Thoracic aorta (tissue), 2 donors: ENCODE measurements at regions not wholly inside any gene's neighbourhood (a gene's known extent, or its start where the extent isn't known, plus 50 kb on each side); places are given as distances from the start of the nearest gene placed in this dataset.

Source experiments
- ATAC-seq: fragments of 150-250 bp; one replicate; pipeline ENCODE4 v1.8.0; 2017; ENCODE audit warnings: low read depth; ENCODE audit not compliant: insufficient number of reproducible peaks, low FRiP score
- DNase-seq: peaks from one replicate; pipeline ENCODE4 v3.0.0-alpha.2; 2020; ENCODE audit warnings: low spot score
- H3K27ac ChIP-seq, 2 donors: fragments of 200-600 bp; sonication (generic); 1 replicate in 1 of 2; 2 replicates in 1 of 2; pipeline ENCODE4 v1.5.1; 2016; ENCODE audit warnings: mild to moderate bottlenecking in 2 of 2, moderate library complexity in 2 of 2
- H3K27me3 ChIP-seq: fragments of 200-600 bp; sonication (generic); replicated peaks from 2 replicates; pipeline ENCODE4 v1.6.0; 2016; ENCODE audit warnings: mild to moderate bottlenecking; ENCODE audit not compliant: insufficient read depth
- H3K36me3 ChIP-seq: fragments of 200-600 bp; sonication (generic); one replicate; pipeline ENCODE4 v1.5.1; 2016
- H3K4me1 ChIP-seq, 2 donors: fragments of 200-600 bp; sonication (generic); 1 replicate in 1 of 2; 2 replicates in 1 of 2; pipeline versions ENCODE4 v1.5.1 to v1.6.0; 2016; ENCODE audit warnings: low read depth in 2 of 2, mild to moderate bottlenecking in 1 of 2; ENCODE audit not compliant: control insufficient read depth in 1 of 2
- H3K4me3 ChIP-seq: fragments of 200-600 bp; sonication (generic); 2 replicates; pipeline ENCODE4 v1.5.1; 2016; ENCODE audit warnings: mild to moderate bottlenecking
- H3K9me3 ChIP-seq: fragments of 200-600 bp; sonication (generic); 2 replicates; pipeline ENCODE4 v1.5.1; 2016
- CTCF ChIP-seq: fragments of 200-600 bp; sonication (generic); IDR thresholded peaks from one replicate; pipeline ENCODE4 v1.5.1; 2019; ENCODE audit warnings: antibody characterized with exemption

GRCh38 chr10:84005403-84005802, 133.9 kb upstream of the GHITM start:
- no peak for TF ChIP-seq CTCF
- Histone ChIP-seq H3K27ac (no peak overlapping the region), H3K9me3 (no peaks in the 10 kb centered on the region), H3K4me3 (no peak overlapping the region), H3K36me3 (no peaks in the 10 kb centered on the region), H3K27me3 (no peaks in the 10 kb centered on the region), H3K4me1 (no peaks in the 10 kb centered on the region)
- ATAC-seq (no peak), DNase-seq (no peak)

- no peak overlapping the region for H3K4me3 ChIP-seq
- ATAC-seq = no peak
- H3K27ac ChIP-seq = no peak overlapping the region
- TF ChIP-seq CTCF = no peak
- no peaks in the 10 kb centered on the region for H3K27me3 ChIP-seq
- no peaks in the 10 kb centered on the region for H3K9me3 ChIP-seq
- no peaks in the 10 kb centered on the region for H3K4me1 ChIP-seq
- no peak for DNase-seq
- no peaks in the 10 kb centered on the region for H3K36me3 ChIP-seq
Measured at GRCh38 chr10:84007482-84007881, 131.8 kb upstream of the GHITM start.

- no peak overlapping the region for H3K27ac ChIP-seq
- ATAC-seq (no peak), DNase-seq (no peak)
- H3K9me3 ChIP-seq = no peaks in the 10 kb centered on the region
- no peaks in the 10 kb centered on the region for H3K4me1 ChIP-seq
- H3K4me3 ChIP-seq = no peak overlapping the region
- no peak for TF ChIP-seq CTCF
- H3K27me3 ChIP-seq = no peaks in the 10 kb centered on the region
- no peaks in the 10 kb centered on the region for H3K36me3 ChIP-seq
Measured at GRCh38 chr10:84008878-84009277, 130.4 kb upstream of the GHITM start.

- no peaks in the 10 kb centered on the region for H3K9me3 ChIP-seq
- no peak overlapping the region for H3K4me3 ChIP-seq
- H3K36me3 ChIP-seq = no peaks in the 10 kb centered on the region
- no peaks in the 10 kb centered on the region for H3K4me1 ChIP-seq
- H3K27me3 ChIP-seq = no peaks in the 10 kb centered on the region
- H3K27ac ChIP-seq = no peak overlapping the region
- ATAC-seq = no peak
- TF ChIP-seq CTCF = no peak
- no peak for DNase-seq
Measured at GRCh38 chr10:84012431-84012830, 126.9 kb upstream of the GHITM start.

GRCh38 chr10:84012831-84013458, 126.4 kb upstream of the GHITM start:
- H3K4me1 ChIP-seq = no peaks in the 10 kb centered on the region
- no peak for TF ChIP-seq CTCF

More at GRCh38 chr10:84012831-84013458, 126.4 kb upstream of the GHITM start:
- ATAC-seq (no peak), DNase-seq (no peak)
- H3K27ac ChIP-seq = no peak overlapping the region
- no peak overlapping the region for H3K4me3 ChIP-seq
- no peaks in the 10 kb centered on the region for H3K27me3 ChIP-seq
- no peaks in the 10 kb centered on the region for H3K36me3 ChIP-seq
- no peaks in the 10 kb centered on the region for H3K9me3 ChIP-seq
